ENCODE measurements at regions not wholly inside any gene's neighbourhood (a gene's known extent, or its start where the extent isn't known, plus 50 kb on each side); places are given as distances from the start of the nearest gene placed in this dataset.

DNA sequence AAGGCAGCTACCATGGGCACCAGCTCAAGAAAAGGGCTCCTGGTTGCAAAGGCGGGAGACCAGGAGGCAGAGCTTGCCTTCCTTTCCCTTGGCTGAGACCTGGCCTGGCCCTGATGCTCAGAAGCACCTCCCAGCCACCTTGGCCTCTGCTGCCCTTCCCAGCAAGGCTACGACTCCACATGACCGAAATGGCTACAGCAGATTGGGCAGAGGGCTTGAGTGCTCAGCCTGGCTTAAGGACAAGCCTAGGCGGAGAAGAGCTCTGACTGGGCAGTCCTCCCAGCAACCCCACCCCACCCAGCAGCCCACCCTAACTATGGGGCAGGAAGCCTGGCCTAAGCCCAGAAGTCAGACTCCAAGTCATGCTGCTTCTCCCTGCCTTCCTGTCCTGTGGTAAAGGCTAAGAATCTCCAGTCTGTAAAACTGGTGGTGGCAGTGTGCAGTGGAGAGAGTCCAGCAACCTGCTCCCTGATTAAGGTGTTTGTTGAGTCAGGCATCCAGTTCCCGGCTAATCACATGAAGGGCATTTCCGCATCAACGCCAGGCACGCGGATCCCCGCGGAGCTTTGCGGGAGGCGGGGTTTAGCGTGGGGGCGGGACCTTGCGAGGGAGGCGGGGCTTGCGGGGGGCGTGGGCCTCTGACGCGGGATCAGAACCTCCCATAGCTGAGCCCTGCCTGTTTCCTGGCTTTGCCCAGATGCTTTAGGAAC lies 256.0 kb downstream of the BCL11A start:
- TF ChIP-seq CTCF (IDR thresholded peaks at IDR 0.05; ENCODE audit: low read depth, low read length), result no peak
- DNase-seq (ENCODE audit: extremely low read depth, low read depth), result no peak

GRCh38 chr2:60296219-60296955 lies 257.1 kb downstream of the BCL11A start:
- TF ChIP-seq CTCF (IDR thresholded peaks at IDR 0.05; ENCODE audit: low read depth, low read length), result no peak
- DNase-seq (ENCODE audit: extremely low read depth, low read depth), result no peak

DNA sequence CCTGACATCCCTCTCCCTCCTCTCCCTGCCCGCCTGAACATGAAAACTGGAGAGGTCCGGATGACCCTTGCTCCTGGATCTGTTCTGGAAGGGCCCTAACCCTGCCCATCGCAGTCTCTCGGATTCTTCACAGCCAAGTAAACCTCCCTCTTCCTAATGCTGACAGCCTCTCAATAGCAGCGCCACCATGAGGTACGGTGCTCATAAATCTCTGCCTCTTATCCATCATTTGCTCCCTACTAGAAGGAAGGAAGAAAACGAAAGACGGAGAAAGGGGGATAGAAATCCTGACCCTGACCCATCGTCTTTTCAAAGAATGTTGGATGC lies 257.9 kb downstream of the BCL11A start:
- no peak for TF ChIP-seq CTCF (IDR thresholded peaks at IDR 0.05; ENCODE audit: low read depth, low read length)
- DNase-seq (ENCODE audit: extremely low read depth, low read depth), result no peak

DNA sequence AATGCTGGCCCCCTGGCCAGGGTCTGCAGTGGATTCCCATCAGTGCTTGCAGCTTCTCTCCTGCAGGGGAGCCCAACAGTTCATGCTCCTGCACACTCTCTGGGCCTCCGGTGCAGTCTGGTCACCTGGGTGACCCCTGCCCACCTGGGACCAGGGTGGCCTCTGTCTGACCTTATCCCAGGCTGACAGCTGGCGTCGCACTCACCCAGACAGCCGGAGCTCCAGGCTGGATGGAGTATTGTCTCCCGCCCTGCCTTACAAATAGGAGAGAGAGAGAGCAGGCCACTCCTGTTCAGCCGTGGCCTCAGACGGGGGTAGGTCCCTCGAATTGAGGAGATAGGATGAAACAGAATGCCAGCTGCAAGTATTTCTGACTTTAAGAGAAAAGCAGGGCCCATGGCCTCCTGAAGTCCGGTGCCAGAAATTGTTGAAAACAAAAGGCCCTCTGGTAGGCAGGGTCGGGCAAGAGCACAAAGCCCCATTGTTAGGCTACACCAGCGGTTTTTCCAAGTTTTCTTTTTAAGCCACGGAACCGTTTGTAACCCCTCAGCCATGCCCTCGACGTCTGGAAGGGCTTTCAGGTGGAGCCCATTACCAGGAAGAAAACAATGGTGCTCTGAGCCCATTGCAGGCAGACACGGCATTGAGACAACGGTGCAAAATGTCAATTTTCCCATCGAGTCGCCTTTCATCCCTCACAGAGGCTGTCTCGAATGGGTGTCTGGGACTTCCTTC lies 258.4 kb downstream of the BCL11A start:
- TF ChIP-seq CTCF (IDR thresholded peaks at IDR 0.05; ENCODE audit: low read depth, low read length), result no peak
- DNase-seq (ENCODE audit: extremely low read depth, low read depth), result no peak

GRCh38 chr2:60292242-60292641 lies 261.2 kb downstream of the BCL11A start:
- DNase-seq (ENCODE audit: extremely low read depth, low read depth), result no peak
- TF ChIP-seq CTCF (IDR thresholded peaks at IDR 0.05; ENCODE audit: low read depth, low read length), result no peak

- no peak for DNase-seq (ENCODE audit: extremely low read depth, low read depth)
- TF ChIP-seq CTCF (IDR thresholded peaks at IDR 0.05; ENCODE audit: low read depth, low read length), result no peak
These were observed 262.9 kb downstream of the BCL11A start for GRCh38 chr2:60290509-60290908.
